ENCODE measurements at regions not wholly inside any gene's neighbourhood (a gene's known extent, or its start where the extent isn't known, plus 50 kb on each side); places are given as distances from the start of the nearest gene placed in this dataset.

DNA sequence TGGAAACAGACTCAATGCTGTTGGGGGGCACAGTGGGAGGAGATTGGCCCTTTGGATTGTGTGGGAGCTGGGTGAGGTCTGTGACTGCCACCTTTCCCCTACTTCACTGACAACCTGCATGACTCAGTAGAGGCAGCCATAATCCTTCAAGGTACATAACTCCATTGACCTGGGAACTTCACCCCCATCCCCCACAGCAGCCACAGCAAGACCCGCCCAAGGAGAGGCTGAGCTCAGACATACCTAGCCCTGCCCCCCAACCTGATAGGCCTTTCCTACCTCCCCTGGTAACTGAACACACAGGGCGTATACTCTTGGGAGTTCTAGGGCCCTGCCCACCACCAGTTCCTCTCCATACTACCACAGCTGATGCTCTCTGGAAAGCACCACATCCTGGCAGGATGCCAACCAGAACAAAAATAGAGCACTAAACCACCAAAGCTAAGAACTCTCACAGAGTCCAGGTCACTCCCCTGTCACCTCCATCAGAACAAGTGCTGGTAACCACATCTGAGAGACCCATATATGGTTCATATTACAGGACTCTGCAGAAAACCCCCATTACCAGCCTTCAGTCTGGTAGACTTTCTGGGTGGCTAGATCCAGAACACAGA lies 703.9 kb downstream of the FSCB start:
- CTCF ChIA-PET = no interaction called here
- H3F3A ChIP-seq (replicated peaks; ENCODE audit: insufficient read depth) = no peaks in the 10 kb centered on the region
- no peak overlapping the region for H2AFZ ChIP-seq (ENCODE audit: low read depth)
- 0% methylated on average over 1 of the region's 2 CpGs for WGBS (ENCODE audit: low lambda C conversion rate)
- H3K9me3 ChIP-seq = no peaks in the 10 kb centered on the region
- H3K79me2 ChIP-seq (ENCODE audit: insufficient read depth) = no peaks in the 10 kb centered on the region
- TF ChIP-seq IRF3 (IDR thresholded peaks at IDR 0.05; ENCODE audit: low read depth, low read length) (no peak), TEAD4 (IDR thresholded peaks at IDR 0.05; ENCODE audit: borderline replicate concordance, insufficient read depth) (no peak), MEF2A (IDR thresholded peaks at IDR 0.05; ENCODE audit: borderline replicate concordance, low read depth) (no peak), RAD21 (IDR thresholded peaks at IDR 0.05; ENCODE audit: low read length) (no peak), TCF12 (IDR thresholded peaks at IDR 0.05) (no peak), NFIC (IDR thresholded peaks at IDR 0.05; ENCODE audit: borderline replicate concordance) (no peak), ZBTB33 (IDR thresholded peaks at IDR 0.05; ENCODE audit: borderline replicate concordance, low read depth) (no peak), RCOR1 (IDR thresholded peaks at IDR 0.05; ENCODE audit: low read length) (no peak), YY1 (IDR thresholded peaks at IDR 0.05; ENCODE audit: low read depth) (no peak), ELF1 (IDR thresholded peaks at IDR 0.05) (no peak), SIN3A (IDR thresholded peaks at IDR 0.05; ENCODE audit: borderline replicate concordance, low read depth, low read length) (no peak), GABPA (IDR thresholded peaks at IDR 0.05; ENCODE audit: low read depth) (no peak), POLR2AphosphoS5 (IDR thresholded peaks at IDR 0.05; ENCODE audit: low read depth, low read length) (no peak), EP300 (IDR thresholded peaks at IDR 0.05; ENCODE audit: borderline replicate concordance in 1 of 2, low read depth in 1 of 2, low read length in 1 of 2) (no peak), JUND (IDR thresholded peaks at IDR 0.05) (no peak), RFX5 (IDR thresholded peaks at IDR 0.05; ENCODE audit: low read length) (no peak), FOXJ3 (CRISPR knock-in tag; IDR thresholded peaks at IDR 0.05) (no peak), SMC3 (IDR thresholded peaks at IDR 0.05; ENCODE audit: low read depth, low read length) (no peak)
- TF ChIP-seq, protein P1, sequence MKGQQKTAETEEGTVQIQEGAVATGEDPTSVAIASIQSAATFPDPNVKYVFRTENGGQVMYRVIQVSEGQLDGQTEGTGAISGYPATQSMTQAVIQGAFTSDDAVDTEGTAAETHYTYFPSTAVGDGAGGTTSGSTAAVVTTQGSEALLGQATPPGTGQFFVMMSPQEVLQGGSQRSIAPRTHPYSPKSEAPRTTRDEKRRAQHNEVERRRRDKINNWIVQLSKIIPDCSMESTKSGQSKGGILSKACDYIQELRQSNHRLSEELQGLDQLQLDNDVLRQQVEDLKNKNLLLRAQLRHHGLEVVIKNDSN (IDR thresholded peaks at IDR 0.05; ENCODE audit: borderline replicate concordance, low read depth) = no peak
- no peak overlapping the region for H3K9ac ChIP-seq
- H3K36me3 ChIP-seq (replicated peaks in 1 of 2; ENCODE audit: control insufficient read depth in 1 of 2, insufficient read depth in 2 of 2, low read length in 1 of 2) = no peaks in the 10 kb centered on the region
- DNase-seq = no peak
- no peaks in the 10 kb centered on the region for H3K9me2 ChIP-seq
- no peak overlapping the region for H3K4me2 ChIP-seq
- no peaks in the 10 kb centered on the region for H3K4me1 ChIP-seq (ENCODE audit: control insufficient read depth in 1 of 2, insufficient read depth in 2 of 2, low read depth in 1 of 2, low read length in 1 of 2)
- H3K4me3 ChIP-seq (ENCODE audit: low read depth in 2 of 2, low read length in 1 of 2) = no peak overlapping the region
- POLR2A ChIA-PET = no interaction called here
- H3K27me3 ChIP-seq (ENCODE audit: insufficient read depth) = no peaks in the 10 kb centered on the region
- H3K27ac ChIP-seq (ENCODE audit: low read depth in 2 of 2, low read length in 1 of 2) = no peak overlapping the region
- no peaks in the 10 kb centered on the region for H4K20me1 ChIP-seq (ENCODE audit: insufficient read depth)

Data from SK-N-SH (cell line).